WI38 (cell line): ENCODE measurements at regions not wholly inside any gene's neighbourhood (a gene's known extent, or its start where the extent isn't known, plus 50 kb on each side); places are given as distances from the start of the nearest gene placed in this dataset.

Experiments
- H3K4me3 ChIP-seq: 2 replicates; pipeline ENCODE4 v1.5.1; 2011; ENCODE audit warnings: low read depth, mild to moderate bottlenecking, control low read depth, low read length
- CTCF ChIP-seq: IDR thresholded peaks from 2 replicates; pipeline ENCODE4 v1.5.1; 2012; ENCODE audit warnings: low read depth, mild to moderate bottlenecking, control low read depth, low read length

- no peak for TF ChIP-seq CTCF
- H3K4me3 ChIP-seq = no peak overlapping the region
Measured at GRCh38 chr20:40424695-40425094, 264.3 kb downstream of the MAFB start.

GRCh38 chr20:40422656-40423055 is 266.4 kb downstream of the MAFB start:
- H3K4me3 ChIP-seq = no peak overlapping the region
- TF ChIP-seq CTCF = no peak

- no peak for TF ChIP-seq CTCF
- no peak overlapping the region for H3K4me3 ChIP-seq
Measured at GRCh38 chr20:40416274-40416673, 272.8 kb downstream of the MAFB start.

- no peak for TF ChIP-seq CTCF
- H3K4me3 ChIP-seq = no peak overlapping the region
Measured at GRCh38 chr20:40414843-40415615, 274.0 kb downstream of the MAFB start.

GRCh38 chr20:40410028-40410427 is 279.0 kb downstream of the MAFB start:
- no peak for TF ChIP-seq CTCF
- H3K4me3 ChIP-seq = no peak overlapping the region

- TF ChIP-seq CTCF = no peak
Measured at GRCh38 chr20:40397467-40397866, 291.6 kb downstream of the MAFB start.

GRCh38 chr20:40393197-40394079 is 295.6 kb downstream of the MAFB start:
- H3K4me3 ChIP-seq = no peak overlapping the region
- no peak for TF ChIP-seq CTCF

More at GRCh38 chr20:40397467-40397866, 291.6 kb downstream of the MAFB start:
- no peak overlapping the region for H3K4me3 ChIP-seq
